Activated effector memory CD4-positive, alpha-beta T cell treated with anti-CD3 and anti-CD28 coated beads, Interleukin-2, amount 50 U/mL, for 16 hours (primary cell): ENCODE measurements at regions not wholly inside any gene's neighbourhood (a gene's known extent, or its start where the extent isn't known, plus 50 kb on each side); places are given as distances from the start of the nearest gene placed in this dataset.
"Not testable (repeated sequence)": the region's sequence is repeated elsewhere in the genome, so short reads cannot be mapped to it uniquely, and the experiment has no call there.

Experiments used
- DNase-seq: peaks from one replicate; pipeline ENCODE4 v3.0.0-alpha.2; 2020

GRCh38 chr2:111430817-111431661 lies 310.3 kb downstream of the BCL2L11 start:
- not testable (repeated sequence) for DNase-seq

GRCh38 chr2:111432423-111432822 lies 311.7 kb downstream of the BCL2L11 start:
- DNase-seq, result not testable (repeated sequence)

DNA sequence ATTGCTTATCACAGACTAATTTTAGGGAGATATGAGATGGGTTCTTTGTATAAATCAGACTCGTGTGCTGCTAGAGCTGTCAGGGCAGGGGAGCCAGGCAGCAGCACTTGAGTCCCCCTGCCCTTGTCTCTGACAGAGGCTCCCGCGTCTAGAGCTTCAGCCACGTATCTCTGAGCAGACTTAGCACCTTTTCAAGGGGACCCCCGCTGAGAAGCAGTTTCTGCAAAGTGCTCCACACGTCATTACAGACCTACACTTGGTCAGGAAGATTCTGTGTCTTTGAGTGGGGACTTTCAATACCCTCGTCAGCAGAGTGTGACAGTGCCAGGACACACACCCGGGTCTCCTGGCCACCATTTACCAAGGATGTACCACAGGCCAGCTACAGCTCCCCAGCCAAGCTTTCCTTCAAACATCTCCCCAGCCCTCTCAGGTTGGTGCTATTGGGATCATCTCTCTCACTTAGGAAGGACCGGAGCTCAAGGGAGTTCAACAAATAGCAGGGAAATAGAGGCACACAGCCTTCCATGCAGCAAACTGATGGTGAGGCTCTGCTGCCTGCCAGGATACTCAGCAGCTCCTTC lies 312.3 kb downstream of the BCL2L11 start:
- DNase-seq, result not testable (repeated sequence)

GRCh38 chr2:111433892-111434607 lies 313.3 kb downstream of the BCL2L11 start:
- not testable (repeated sequence) for DNase-seq

- DNase-seq, result not testable (repeated sequence)
Observed at GRCh38 chr2:111434608-111434939, 313.9 kb downstream of the BCL2L11 start.

GRCh38 chr2:111435553-111436310 lies 315.0 kb downstream of the BCL2L11 start:
- not testable (repeated sequence) for DNase-seq

DNA sequence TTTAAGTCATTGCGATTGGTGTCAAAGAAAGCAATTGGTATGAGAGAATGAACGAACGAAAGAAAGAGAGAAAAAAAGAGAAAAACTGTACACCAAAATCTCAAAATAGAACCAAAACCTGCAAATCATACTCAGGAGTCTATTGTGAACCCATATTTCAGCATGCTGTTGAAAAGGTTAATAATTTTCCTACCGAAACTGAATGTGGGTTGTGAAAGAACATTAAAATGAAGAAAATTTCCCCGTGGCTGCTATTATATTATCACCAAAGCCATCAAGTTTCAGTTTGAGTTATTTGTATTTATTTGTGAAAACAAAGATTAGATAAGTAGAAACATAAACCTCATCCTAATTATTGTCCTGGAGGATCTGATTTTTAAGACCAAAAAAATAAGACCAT lies 315.7 kb downstream of the BCL2L11 start:
- not testable (repeated sequence) for DNase-seq

- DNase-seq, result not testable (repeated sequence)
Observed at GRCh38 chr2:111437288-111437990, 316.7 kb downstream of the BCL2L11 start.

DNA sequence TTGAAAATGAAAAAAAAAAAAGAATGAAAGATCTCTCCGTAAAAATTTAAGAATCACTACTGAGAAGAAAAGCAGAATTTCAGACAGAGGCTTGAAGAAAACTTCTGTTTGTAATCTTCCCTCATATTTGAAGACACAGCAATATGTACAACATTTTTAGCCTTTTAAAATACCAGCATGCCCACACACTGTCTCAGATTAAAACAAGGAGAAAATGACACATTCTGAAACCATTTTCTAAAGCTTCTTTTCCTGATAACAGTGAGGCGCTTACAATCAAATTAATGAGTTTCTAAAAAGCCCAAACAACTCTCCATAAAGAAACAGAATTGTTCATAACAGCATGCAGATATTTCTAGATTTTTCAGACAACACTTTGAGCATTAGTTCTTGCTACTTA lies 317.4 kb downstream of the BCL2L11 start:
- DNase-seq, result not testable (repeated sequence)

DNA sequence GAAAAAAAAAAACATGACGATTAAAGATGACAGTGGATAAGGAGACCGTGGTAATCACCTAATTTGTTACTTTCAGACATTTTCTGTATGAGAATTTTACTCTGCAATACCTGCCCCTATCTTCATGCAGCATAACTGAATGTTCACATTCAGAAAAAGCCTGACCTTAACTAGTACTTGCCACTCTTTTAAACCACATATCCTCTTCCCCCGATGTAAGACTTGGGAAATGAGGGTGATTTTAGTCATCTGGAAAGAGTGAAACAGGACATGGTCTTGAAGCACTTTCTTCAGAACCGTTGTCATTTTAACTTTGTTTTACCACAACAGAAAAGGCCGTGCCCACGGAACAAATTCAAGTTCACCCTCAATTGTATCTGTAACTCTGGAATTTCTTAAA lies 318.5 kb downstream of the BCL2L11 start:
- DNase-seq, result not testable (repeated sequence)

DNA sequence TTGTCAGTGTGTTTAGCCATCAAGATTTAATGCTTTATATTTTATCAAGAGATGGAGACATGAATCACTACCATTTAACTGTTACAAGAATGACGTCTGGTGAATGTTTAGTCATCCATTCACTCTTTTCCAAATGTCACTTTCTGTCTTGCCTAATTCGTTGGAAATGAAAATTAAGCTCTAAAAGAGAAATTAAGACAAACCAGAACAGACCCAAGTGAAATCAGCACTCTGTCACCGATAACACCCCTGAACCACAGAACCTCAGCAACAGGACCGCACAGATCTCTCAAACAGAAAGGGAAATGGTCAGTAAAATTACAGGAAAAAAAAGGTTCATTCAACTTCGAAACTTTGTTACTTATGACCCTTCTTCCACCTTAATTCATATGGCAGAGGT lies 320.9 kb downstream of the BCL2L11 start:
- DNase-seq, result not testable (repeated sequence)

DNA sequence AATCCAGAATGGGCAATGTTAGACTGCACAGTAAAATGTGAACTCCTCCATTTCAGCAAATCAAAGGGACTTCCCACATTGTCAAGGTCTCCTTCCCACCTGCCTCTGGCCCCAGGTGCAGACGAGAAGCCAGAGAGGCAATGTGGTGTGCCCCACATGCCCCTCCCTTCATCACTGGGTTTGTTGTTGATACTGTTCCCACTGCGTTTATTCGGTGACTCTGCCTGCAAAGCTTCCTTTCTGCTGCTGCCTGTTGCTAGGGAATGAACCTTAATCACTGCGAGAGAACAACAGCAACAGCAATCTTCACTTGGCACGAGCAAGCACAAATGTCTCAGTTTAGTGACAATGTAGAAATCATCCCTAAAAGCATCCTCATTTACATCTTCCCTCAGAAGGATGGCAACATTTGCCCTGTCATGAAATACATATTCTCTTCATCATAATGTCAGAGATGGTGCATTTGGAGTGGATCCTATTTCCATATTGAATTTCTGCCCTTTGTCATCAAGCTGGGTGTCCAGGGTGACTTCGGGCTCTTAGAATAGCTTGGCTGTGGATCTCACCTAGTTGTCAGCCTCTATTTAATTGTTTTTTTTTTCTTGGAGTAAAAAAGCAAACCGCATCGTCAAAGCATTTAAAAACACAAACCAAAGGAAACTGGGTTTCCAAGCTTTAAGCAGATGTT lies 322.2 kb downstream of the BCL2L11 start:
- not testable (repeated sequence) for DNase-seq

- not testable (repeated sequence) for DNase-seq
Observed at GRCh38 chr2:111444516-111444915, 323.8 kb downstream of the BCL2L11 start.

- not testable (repeated sequence) for DNase-seq
Observed at GRCh38 chr2:111445191-111445929, 324.6 kb downstream of the BCL2L11 start.

- not testable (repeated sequence) for DNase-seq
Observed at GRCh38 chr2:111445941-111446340, 325.2 kb downstream of the BCL2L11 start.

- not testable (repeated sequence) for DNase-seq
Observed at GRCh38 chr2:111447482-111447881, 326.8 kb downstream of the BCL2L11 start.

- not testable (repeated sequence) for DNase-seq
Observed at GRCh38 chr2:111448796-111449195, 328.1 kb downstream of the BCL2L11 start.

- DNase-seq, result not testable (repeated sequence)
Observed at GRCh38 chr2:111450526-111450925, 329.8 kb downstream of the BCL2L11 start.

DNA sequence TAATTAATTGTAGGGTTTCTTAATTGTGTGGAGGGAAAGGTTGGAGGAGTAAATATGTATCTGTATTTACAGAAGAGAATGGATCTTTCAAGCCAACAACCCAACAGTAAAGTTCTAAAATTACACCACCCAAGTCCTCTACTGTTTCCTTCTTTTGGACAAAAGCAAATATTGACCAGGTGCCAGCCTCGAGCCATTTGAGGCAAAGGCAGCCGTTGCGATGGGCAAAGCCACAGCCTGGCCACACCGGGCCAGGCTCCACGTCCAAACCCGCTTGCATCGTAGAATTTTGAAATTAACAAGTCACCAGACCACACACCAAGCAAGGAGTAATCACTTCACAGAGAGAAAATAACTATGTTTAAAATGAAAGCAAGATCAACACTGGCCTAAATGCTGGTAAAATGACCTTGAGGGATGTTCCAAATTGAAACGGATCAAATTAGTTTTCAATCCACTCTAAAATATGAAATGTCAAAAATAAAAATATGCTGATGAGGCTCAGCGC lies 331.0 kb downstream of the BCL2L11 start:
- not testable (repeated sequence) for DNase-seq

- not testable (repeated sequence) for DNase-seq
Observed at GRCh38 chr2:111452208-111452607, 331.5 kb downstream of the BCL2L11 start.

- not testable (repeated sequence) for DNase-seq
Observed at GRCh38 chr2:111453308-111453707, 332.6 kb downstream of the BCL2L11 start.
